Neural cell (in vitro differentiated cells): ENCODE measurements at regions not wholly inside any gene's neighbourhood (a gene's known extent, or its start where the extent isn't known, plus 50 kb on each side); places are given as distances from the start of the nearest gene placed in this dataset.

Source experiments
- H2AFZ ChIP-seq: fragments of 200-600, 300-800 bp; sonication (generic), shearing (Covaris generic); 2 replicates; pipeline ENCODE4 v1.6.0; 2014; ENCODE audit warnings: low read depth, mild to moderate bottlenecking, antibody characterized with exemption, low read length, moderate library complexity
- H3F3A ChIP-seq: fragments of 200-600 bp; shearing (Covaris generic); 2 replicates; pipeline ENCODE4 v1.6.1; 2016; ENCODE audit warnings: mild to moderate bottlenecking, moderate library complexity, mixed read lengths, antibody characterized with exemption, low read length; ENCODE audit not compliant: insufficient read depth, poor library complexity, severe bottlenecking
- H3K27ac ChIP-seq: fragments of 200-600, 300-800 bp; sonication (generic), shearing (Covaris generic); 2 replicates; pipeline ENCODE4 v1.5.1; 2014; ENCODE audit warnings: mild to moderate bottlenecking, low read length, moderate library complexity
- H3K27me3 ChIP-seq: fragments of 300-800, 200-600 bp; sonication (generic), shearing (Covaris generic); 2 replicates; pipeline ENCODE4 v1.6.0; 2014; ENCODE audit warnings: mild to moderate bottlenecking, low read depth, low read length, moderate library complexity; ENCODE audit not compliant: insufficient read depth
- H3K36me3 ChIP-seq: fragments of 300-800, 200-600 bp; sonication (generic), shearing (Covaris generic); 2 replicates; pipeline ENCODE4 v1.5.1; 2014; ENCODE audit warnings: mild to moderate bottlenecking, antibody characterized with exemption, low read length, moderate library complexity; ENCODE audit not compliant: insufficient read depth
- H3K4me2 ChIP-seq: fragments of 300-800, 200-600 bp; sonication (generic), shearing (Covaris generic); 2 replicates; pipeline ENCODE4 v1.6.0; 2014; ENCODE audit warnings: mild to moderate bottlenecking, low read length
- H3K4me3 ChIP-seq: fragments of 300-800, 200-600 bp; sonication (generic), shearing (Covaris generic); 2 replicates; pipeline ENCODE4 v1.5.1; 2014; ENCODE audit warnings: mild to moderate bottlenecking, low read length, moderate library complexity
- H3K79me2 ChIP-seq: fragments of 200-600 bp; shearing (Covaris generic); replicated peaks from 2 replicates; pipeline ENCODE4 v1.6.0; 2014; ENCODE audit warnings: mild to moderate bottlenecking, low read length, moderate library complexity; ENCODE audit not compliant: insufficient read depth
- H3K9ac ChIP-seq: fragments of 300-800, 200-600 bp; sonication (generic), shearing (Covaris generic); 2 replicates; pipeline ENCODE4 v1.6.1; 2016; ENCODE audit warnings: mild to moderate bottlenecking, low read length, mixed read lengths
- H3K9me2 ChIP-seq: fragments of 200-600 bp; shearing (Covaris generic); 2 replicates; pipeline ENCODE4 v1.6.1; 2016; ENCODE audit warnings: mild to moderate bottlenecking, low read length, mixed read lengths; ENCODE audit not compliant: insufficient read depth
- H3K9me3 ChIP-seq: fragments of 200-600, 300-800 bp; sonication (generic), shearing (Covaris generic); 2 replicates; pipeline ENCODE4 v1.6.1; 2016; ENCODE audit warnings: mild to moderate bottlenecking, mixed run types, low read length, moderate library complexity, mixed read lengths
- H4K20me1 ChIP-seq: fragments of 200-600 bp; shearing (Covaris generic); 2 replicates; pipeline ENCODE4 v1.6.1; 2016; ENCODE audit warnings: mild to moderate bottlenecking, mixed run types; ENCODE audit not compliant: insufficient read depth
- CTCF ChIP-seq: fragments of 450-650 bp; IDR thresholded peaks from 2 replicates; pipeline ENCODE4 v1.5.1; 2014; ENCODE audit warnings: antibody characterized with exemption, mild to moderate bottlenecking, moderate library complexity; ENCODE audit not compliant: poor library complexity, severe bottlenecking
- EP300 ChIP-seq: fragments of 450-650 bp; conservative IDR thresholded peaks from 2 replicates; pipeline ENCODE4 v1.6.1; 2014; ENCODE audit warnings: antibody characterized with exemption, mild to moderate bottlenecking, moderate library complexity; ENCODE audit not compliant: poor library complexity, severe bottlenecking
- EZH2 ChIP-seq: fragments of 200-600, 300-800 bp; shearing (Covaris generic), sonication (generic); IDR thresholded peaks from 2 replicates; pipeline ENCODE4 v1.6.1; 2014; ENCODE audit warnings: antibody characterized with exemption, low read length, borderline replicate concordance, mild to moderate bottlenecking; ENCODE audit not compliant: insufficient read depth, poor library complexity, severe bottlenecking
- MXI1 ChIP-seq: fragments of 450-650 bp; conservative IDR thresholded peaks from 2 replicates; pipeline ENCODE4 v1.6.1; 2014; ENCODE audit warnings: antibody characterized with exemption, mild to moderate bottlenecking; ENCODE audit not compliant: poor library complexity, severe bottlenecking
- POLR2AphosphoS5 ChIP-seq: IDR thresholded peaks from 2 replicates; pipeline ENCODE4 v1.6.1; 2012
- RAD21 ChIP-seq: fragments of 450-650 bp; conservative IDR thresholded peaks from 2 replicates; pipeline ENCODE4 v1.6.1; 2014; ENCODE audit warnings: antibody characterized with exemption, mild to moderate bottlenecking, moderate library complexity
- REST ChIP-seq: IDR thresholded peaks from 2 replicates; pipeline ENCODE4 v1.6.1; 2012; ENCODE audit warnings: borderline replicate concordance
- SMC3 ChIP-seq: fragments of 450-650 bp; conservative IDR thresholded peaks from 2 replicates; pipeline ENCODE4 v1.6.1; 2014; ENCODE audit warnings: antibody characterized with exemption, mild to moderate bottlenecking, moderate library complexity; ENCODE audit not compliant: poor library complexity
- TAF1 ChIP-seq: IDR thresholded peaks from 2 replicates; pipeline ENCODE4 v1.6.1; 2012; ENCODE audit warnings: low read depth

DNA sequence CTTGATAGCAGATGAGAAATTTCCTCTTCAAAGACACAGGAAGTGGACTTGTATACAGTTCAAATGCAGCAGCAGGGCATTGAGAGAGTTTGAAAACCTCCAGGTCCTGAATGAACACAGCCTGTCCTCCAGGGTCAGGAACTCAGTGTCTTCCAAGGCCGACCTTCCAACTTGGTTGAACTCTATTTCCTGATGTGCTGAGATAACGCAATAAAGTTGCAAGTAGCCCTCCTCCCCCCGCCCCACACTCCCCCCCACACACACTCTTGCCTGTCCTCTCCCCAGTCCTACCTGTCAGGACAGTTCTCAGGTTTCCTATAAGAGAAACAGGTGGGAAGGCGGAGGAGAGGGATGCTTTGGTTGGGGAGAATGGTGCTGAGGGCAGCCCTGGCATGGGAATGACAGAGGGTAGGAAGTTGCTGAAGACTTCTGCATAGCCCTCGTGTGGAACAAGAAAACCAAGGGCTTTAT is 90.0 kb downstream of the CCDC71L start:
- no peaks in the 10 kb centered on the region for H3F3A ChIP-seq
- H3K9me3 ChIP-seq = no peaks in the 10 kb centered on the region
- H2AFZ ChIP-seq = no peak overlapping the region
- H3K9ac ChIP-seq = no peak overlapping the region
- H4K20me1 ChIP-seq = no peaks in the 10 kb centered on the region
- no peaks in the 10 kb centered on the region for H3K27me3 ChIP-seq
- no peaks in the 10 kb centered on the region for H3K79me2 ChIP-seq
- H3K9me2 ChIP-seq = no peaks in the 10 kb centered on the region
- H3K4me3 ChIP-seq = no peak overlapping the region
- no peak for TF ChIP-seq RAD21
- TF ChIP-seq MXI1 = no peak
- TF ChIP-seq REST = no peak
- TF ChIP-seq EZH2 = no peak
- TF ChIP-seq SMC3 = no peak
- TF ChIP-seq TAF1 = no peak
- no peak for TF ChIP-seq CTCF
- TF ChIP-seq EP300 = no peak
- TF ChIP-seq POLR2AphosphoS5 = no peak
- no peak overlapping the region for H3K27ac ChIP-seq
- H3K4me2 ChIP-seq = no peak overlapping the region
- no peaks in the 10 kb centered on the region for H3K36me3 ChIP-seq

DNA sequence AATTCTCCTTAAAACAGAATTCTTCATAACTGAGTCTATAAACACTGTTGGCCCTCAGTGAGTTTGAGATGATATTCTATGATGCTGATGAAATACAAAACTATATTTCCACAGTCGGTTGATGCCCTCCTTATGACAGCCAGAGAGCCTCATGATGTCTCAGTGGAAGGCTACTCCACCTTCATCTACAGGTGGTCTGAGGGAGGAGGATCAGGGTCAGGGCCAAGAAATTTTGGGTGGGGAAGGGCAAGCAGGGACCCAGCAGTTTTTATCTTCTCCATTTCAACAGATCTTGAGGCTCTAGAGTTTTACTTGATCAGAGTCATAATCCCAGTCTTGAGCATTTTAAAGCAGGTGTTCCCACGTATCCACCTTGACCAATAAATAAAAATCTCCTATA is 90.8 kb downstream of the CCDC71L start:
- Histone ChIP-seq H3K4me3 (no peak overlapping the region), H3K27me3 (no peaks in the 10 kb centered on the region), H3K9ac (no peak overlapping the region), H3K79me2 (no peaks in the 10 kb centered on the region), H3K9me3 (no peaks in the 10 kb centered on the region), H2AFZ (no peak overlapping the region), H3K4me2 (no peak overlapping the region), H3K9me2 (no peaks in the 10 kb centered on the region), H4K20me1 (no peaks in the 10 kb centered on the region), H3K27ac (no peak overlapping the region), H3K36me3 (no peaks in the 10 kb centered on the region), H3F3A (no peaks in the 10 kb centered on the region)
- TF ChIP-seq SMC3 (no peak), TAF1 (no peak), REST (no peak), POLR2AphosphoS5 (no peak), MXI1 (no peak), EZH2 (no peak), CTCF (no peak), EP300 (no peak), RAD21 (no peak)
